GM18907 (cell line): ENCODE measurements at regions not wholly inside any gene's neighbourhood (a gene's known extent, or its start where the extent isn't known, plus 50 kb on each side); places are given as distances from the start of the nearest gene placed in this dataset.

Experiments
- ATAC-seq: cut with Tn5 transposase; IDR thresholded peaks from one replicate; pipeline ENCODE4 v1.9.1; 2021; ENCODE audit warnings: mild to moderate bottlenecking, moderate library complexity; ENCODE audit not compliant: unreplicated experiment

GRCh38 chr16:86823888-86824671 lies 245.7 kb downstream of the FOXL1 start:
- ATAC-seq, result no peak

GRCh38 chr16:86824751-86825296 lies 246.5 kb downstream of the FOXL1 start:
- ATAC-seq, result no peak

GRCh38 chr16:86825631-86826030 lies 247.3 kb downstream of the FOXL1 start:
- no peak for ATAC-seq

GRCh38 chr16:86826941-86827340 lies 248.6 kb downstream of the FOXL1 start:
- no peak for ATAC-seq

- no peak for ATAC-seq
These were observed 249.2 kb downstream of the FOXL1 start for GRCh38 chr16:86827521-86827920.

- ATAC-seq, result no peak
These were observed 249.9 kb downstream of the FOXL1 start for GRCh38 chr16:86828202-86828601.

GRCh38 chr16:86828653-86829052 lies 250.3 kb downstream of the FOXL1 start:
- ATAC-seq, result no peak

- no peak for ATAC-seq
These were observed 253.0 kb downstream of the FOXL1 start for GRCh38 chr16:86831366-86831765.

GRCh38 chr16:86833136-86833535 lies 254.8 kb downstream of the FOXL1 start:
- no peak for ATAC-seq

- ATAC-seq, result no peak
These were observed 256.2 kb downstream of the FOXL1 start for GRCh38 chr16:86834451-86835035.

- no peak for ATAC-seq
These were observed 257.6 kb downstream of the FOXL1 start for GRCh38 chr16:86835982-86836381.

GRCh38 chr16:86836503-86837129 lies 258.3 kb downstream of the FOXL1 start:
- no peak for ATAC-seq

GRCh38 chr16:86843812-86844211 lies 265.5 kb downstream of the FOXL1 start:
- ATAC-seq, result no peak

GRCh38 chr16:86844695-86845094 lies 266.3 kb downstream of the FOXL1 start:
- no peak for ATAC-seq

- no peak for ATAC-seq
These were observed 267.8 kb downstream of the FOXL1 start for GRCh38 chr16:86846136-86846535.

- ATAC-seq, result no peak
These were observed 270.5 kb downstream of the FOXL1 start for GRCh38 chr16:86848821-86849220.

- no peak for ATAC-seq
These were observed 272.3 kb downstream of the FOXL1 start for GRCh38 chr16:86850670-86851069.

GRCh38 chr16:86852135-86852534 lies 273.8 kb downstream of the FOXL1 start:
- no peak for ATAC-seq

GRCh38 chr16:86854058-86854621 lies 275.8 kb downstream of the FOXL1 start:
- ATAC-seq, result no peak

GRCh38 chr16:86854626-86855294 lies 276.4 kb downstream of the FOXL1 start:
- ATAC-seq, result no peak
